Muscle layer of duodenum (tissue), 2 donors: ENCODE measurements at regions not wholly inside any gene's neighbourhood (a gene's known extent, or its start where the extent isn't known, plus 50 kb on each side); places are given as distances from the start of the nearest gene placed in this dataset.

Experiments
- H3K27ac ChIP-seq: one replicate; pipeline ENCODE4 v1.7.0; 2013; ENCODE audit warnings: mild to moderate bottlenecking, low read length
- H3K27me3 ChIP-seq: one replicate; pipeline ENCODE4 v1.7.0; 2013; ENCODE audit warnings: low read depth, mild to moderate bottlenecking, control low read depth, low read length
- H3K36me3 ChIP-seq, 2 donors: one replicate each; pipeline ENCODE4 v1.7.0; 2013; ENCODE audit warnings: low read length in 2 of 2, control low read depth in 1 of 2, mild to moderate bottlenecking in 1 of 2; ENCODE audit not compliant: insufficient read depth in 2 of 2, control insufficient read depth in 1 of 2
- H3K4me1 ChIP-seq, 2 donors: one replicate each; pipeline ENCODE4 v1.7.0; 2013; ENCODE audit warnings: low read length in 2 of 2, mild to moderate bottlenecking in 2 of 2, control low read depth in 1 of 2, moderate library complexity in 1 of 2; ENCODE audit not compliant: insufficient read depth in 2 of 2, control insufficient read depth in 1 of 2
- H3K4me3 ChIP-seq, 2 donors: one replicate each; pipeline ENCODE4 v1.7.0; 2013; ENCODE audit warnings: low read length in 2 of 2, low read depth in 1 of 2, mild to moderate bottlenecking in 1 of 2
- H3K9me3 ChIP-seq, 2 donors: one replicate each; pipeline ENCODE4 v1.7.0; 2013; ENCODE audit warnings: low read length in 2 of 2, control low read depth in 1 of 2, mild to moderate bottlenecking in 1 of 2; ENCODE audit not compliant: control insufficient read depth in 1 of 2
- donor health status: healthy.

GRCh38 chr2:190800528-190800927, 80.1 kb upstream of the GLS start:
- Histone ChIP-seq H3K36me3 (no peaks in the 10 kb centered on the region), H3K4me3 (no peak overlapping the region), H3K4me1 (no peaks in the 10 kb centered on the region), H3K27me3 (no peaks in the 10 kb centered on the region), H3K9me3 (no peaks in the 10 kb centered on the region), H3K27ac (no peak overlapping the region)

GRCh38 chr2:190802129-190802528, 78.5 kb upstream of the GLS start:
- H3K9me3 ChIP-seq, result no peaks in the 10 kb centered on the region
- no peaks in the 10 kb centered on the region for H3K27me3 ChIP-seq
- no peaks in the 10 kb centered on the region for H3K36me3 ChIP-seq
- no peak overlapping the region for H3K4me3 ChIP-seq
- no peak overlapping the region for H3K27ac ChIP-seq
- H3K4me1 ChIP-seq, result no peaks in the 10 kb centered on the region

GRCh38 chr2:190802626-190803209, 77.9 kb upstream of the GLS start:
- Histone ChIP-seq H3K4me1 (no peaks in the 10 kb centered on the region), H3K4me3 (no peak overlapping the region), H3K9me3 (no peaks in the 10 kb centered on the region), H3K36me3 (no peaks in the 10 kb centered on the region), H3K27ac (no peak overlapping the region), H3K27me3 (no peaks in the 10 kb centered on the region)

GRCh38 chr2:190804182-190804795, 76.3 kb upstream of the GLS start:
- no peaks in the 10 kb centered on the region for H3K9me3 ChIP-seq
- H3K4me1 ChIP-seq, result no peaks in the 10 kb centered on the region
- H3K27ac ChIP-seq, result no peak overlapping the region
- H3K36me3 ChIP-seq, result no peaks in the 10 kb centered on the region
- H3K27me3 ChIP-seq, result no peaks in the 10 kb centered on the region
- no peak overlapping the region for H3K4me3 ChIP-seq

- H3K27me3 ChIP-seq, result no peaks in the 10 kb centered on the region
- H3K4me3 ChIP-seq, result no peak overlapping the region
- H3K4me1 ChIP-seq, result no peaks in the 10 kb centered on the region
- H3K36me3 ChIP-seq, result no peaks in the 10 kb centered on the region
- H3K9me3 ChIP-seq, result no peaks in the 10 kb centered on the region
- no peak overlapping the region for H3K27ac ChIP-seq
Measured at GRCh38 chr2:190805126-190805525, 75.5 kb upstream of the GLS start.

- Histone ChIP-seq H3K9me3 (no peaks in the 10 kb centered on the region), H3K36me3 (no peaks in the 10 kb centered on the region), H3K27me3 (no peaks in the 10 kb centered on the region), H3K4me3 (no peak overlapping the region), H3K27ac (no peak overlapping the region), H3K4me1 (no peaks in the 10 kb centered on the region)
Measured at GRCh38 chr2:190805843-190806242, 74.8 kb upstream of the GLS start.

- no peaks in the 10 kb centered on the region for H3K9me3 ChIP-seq
- H3K4me1 ChIP-seq, result peaks cover 0 to 3% of the 10 kb centered on the region in 2 donors
- no peaks in the 10 kb centered on the region for H3K27me3 ChIP-seq
- no peak overlapping the region for H3K27ac ChIP-seq
- H3K36me3 ChIP-seq, result no peaks in the 10 kb centered on the region
- H3K4me3 ChIP-seq, result no peak overlapping the region
Measured at GRCh38 chr2:190807886-190808285, 72.7 kb upstream of the GLS start.

- peaks cover 0 to 6% of the 10 kb centered on the region in 2 donors for H3K4me1 ChIP-seq
- H3K27me3 ChIP-seq, result no peaks in the 10 kb centered on the region
- no peak overlapping the region for H3K27ac ChIP-seq
- no peak overlapping the region for H3K4me3 ChIP-seq
- H3K36me3 ChIP-seq, result no peaks in the 10 kb centered on the region
- no peaks in the 10 kb centered on the region for H3K9me3 ChIP-seq
Measured at GRCh38 chr2:190809139-190809764, 71.4 kb upstream of the GLS start.

- H3K36me3 ChIP-seq, result no peaks in the 10 kb centered on the region
- H3K27me3 ChIP-seq, result no peaks in the 10 kb centered on the region
- no peak overlapping the region for H3K4me3 ChIP-seq
- no peaks in the 10 kb centered on the region for H3K9me3 ChIP-seq
- H3K27ac ChIP-seq, result no peak overlapping the region
- peaks cover 0 to 6% of the 10 kb centered on the region in 2 donors for H3K4me1 ChIP-seq
Measured at GRCh38 chr2:190809876-190810525, 70.6 kb upstream of the GLS start.

GRCh38 chr2:190810981-190811587, 69.5 kb upstream of the GLS start:
- no peaks in the 10 kb centered on the region for H3K36me3 ChIP-seq
- peaks cover 0 to 6% of the 10 kb centered on the region in 2 donors for H3K4me1 ChIP-seq
- H3K9me3 ChIP-seq, result no peaks in the 10 kb centered on the region
- H3K27ac ChIP-seq, result no peak overlapping the region
- no peaks in the 10 kb centered on the region for H3K27me3 ChIP-seq
- no peak overlapping the region for H3K4me3 ChIP-seq

GRCh38 chr2:190811811-190812210, 68.8 kb upstream of the GLS start:
- peaks cover 0 to 6% of the 10 kb centered on the region in 2 donors for H3K4me1 ChIP-seq
- H3K27ac ChIP-seq, result no peak overlapping the region

More at GRCh38 chr2:190811811-190812210, 68.8 kb upstream of the GLS start:
- H3K27me3 ChIP-seq, result no peaks in the 10 kb centered on the region
- no peaks in the 10 kb centered on the region for H3K9me3 ChIP-seq
- H3K4me3 ChIP-seq, result no peak overlapping the region
- no peaks in the 10 kb centered on the region for H3K36me3 ChIP-seq
